ENCODE measurements at regions not wholly inside any gene's neighbourhood (a gene's known extent, or its start where the extent isn't known, plus 50 kb on each side); places are given as distances from the start of the nearest gene placed in this dataset.
A peak's percentile ranks its signal among the peaks of the same experiment; 100 is the strongest.
"Not testable (repeated sequence)": the region's sequence is repeated elsewhere in the genome, so short reads cannot be mapped to it uniquely, and the experiment has no call there.

DNA sequence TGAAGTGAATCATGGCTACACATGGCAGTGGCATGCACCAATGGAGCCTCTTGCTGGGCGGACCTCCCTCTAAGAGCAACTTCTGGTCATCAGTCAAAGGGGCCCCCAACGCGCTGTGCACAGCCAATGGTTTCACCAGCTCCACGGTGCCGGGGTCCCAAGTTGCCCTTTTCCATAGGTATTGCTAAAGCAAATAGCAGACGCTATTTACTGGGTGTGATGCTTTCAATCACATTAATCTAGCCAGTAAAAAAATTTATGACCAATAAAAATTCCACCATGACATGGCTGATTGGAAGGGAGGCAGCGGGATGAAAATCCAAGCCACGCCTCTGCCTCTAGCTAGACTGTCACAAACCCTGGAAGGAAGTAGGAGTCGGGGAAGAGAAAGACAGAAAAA, 680.3 kb upstream of the SOX9 start:
- no peak for DNase-seq (ENCODE audit: low spot score)

DNA sequence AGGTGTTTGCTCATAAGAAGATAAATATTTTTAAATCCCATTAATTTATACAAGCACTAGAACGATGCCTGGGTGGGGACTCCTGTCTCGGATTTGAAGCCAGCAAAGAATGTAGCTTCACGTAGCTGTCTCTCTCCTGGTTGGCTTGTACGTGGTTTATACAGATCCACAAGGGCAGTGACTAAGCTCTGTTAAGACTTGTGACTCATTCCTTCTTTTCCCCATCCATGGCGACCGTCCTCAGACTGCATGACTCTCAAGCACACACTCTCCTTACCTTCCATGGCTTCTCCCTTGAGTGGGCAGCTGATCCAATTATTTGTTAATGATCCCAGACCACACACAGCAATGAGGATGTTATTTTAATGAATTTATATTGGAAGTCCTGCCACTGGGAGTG, 679.7 kb upstream of the SOX9 start:
- peak; percentile 34 for DNase-seq (ENCODE audit: low spot score)

DNA sequence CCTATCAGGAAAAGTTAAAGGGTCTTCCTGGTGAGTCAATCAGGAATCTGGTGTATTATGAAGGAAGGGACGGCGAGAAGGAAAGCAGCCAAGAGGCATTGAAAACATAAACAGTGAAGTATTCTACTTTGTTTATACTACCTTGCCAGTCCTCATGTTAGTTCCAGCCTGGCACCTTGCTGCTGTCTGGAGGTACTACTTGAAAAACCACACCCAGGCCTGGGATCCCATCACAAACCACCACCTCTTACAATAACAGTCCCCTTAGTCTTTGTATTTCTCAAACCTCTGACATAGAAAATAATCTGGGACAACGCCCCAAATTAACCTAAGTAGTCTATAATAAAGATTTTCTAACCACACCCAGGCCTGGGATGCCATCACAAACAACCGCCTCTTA, 676.7 kb upstream of the SOX9 start:
- no peak for DNase-seq (ENCODE audit: low spot score)

DNA sequence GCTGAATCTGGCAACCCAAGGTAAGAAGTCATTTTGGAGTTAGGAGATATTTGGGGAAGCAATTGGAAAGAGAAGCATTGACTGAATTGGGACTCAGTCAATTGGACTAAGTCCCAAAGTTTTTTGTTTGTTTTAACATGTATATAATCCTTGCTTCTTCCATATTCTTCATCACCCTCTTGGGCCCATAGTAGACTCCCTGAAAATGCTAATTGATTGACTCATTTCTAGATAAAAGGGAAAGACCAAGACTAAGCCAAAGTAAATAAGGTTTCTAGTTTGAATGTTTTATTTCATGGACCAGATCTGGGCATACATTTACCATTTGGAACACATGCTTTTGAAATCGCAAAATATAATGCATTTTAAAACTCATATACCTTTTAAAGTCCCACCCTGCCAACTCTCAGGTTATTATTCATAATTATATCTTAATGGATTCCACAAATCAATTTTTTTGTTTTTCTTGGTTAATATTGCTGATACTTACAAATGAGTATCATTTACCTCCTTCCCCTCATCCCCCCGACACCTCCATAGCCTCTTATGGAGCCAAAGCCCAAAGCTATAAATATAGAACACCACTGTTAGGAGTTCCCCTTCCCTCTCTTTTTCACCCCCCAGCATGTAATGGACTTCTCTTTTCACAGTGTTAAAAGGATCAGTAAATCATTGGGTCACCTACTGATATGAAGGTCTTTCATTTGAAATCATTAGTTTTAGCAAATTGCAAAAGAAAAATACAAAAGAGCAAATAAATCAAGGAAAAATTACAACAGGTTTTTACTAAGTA, 674.0 kb upstream of the SOX9 start:
- no peak for DNase-seq (ENCODE audit: low spot score)

DNA sequence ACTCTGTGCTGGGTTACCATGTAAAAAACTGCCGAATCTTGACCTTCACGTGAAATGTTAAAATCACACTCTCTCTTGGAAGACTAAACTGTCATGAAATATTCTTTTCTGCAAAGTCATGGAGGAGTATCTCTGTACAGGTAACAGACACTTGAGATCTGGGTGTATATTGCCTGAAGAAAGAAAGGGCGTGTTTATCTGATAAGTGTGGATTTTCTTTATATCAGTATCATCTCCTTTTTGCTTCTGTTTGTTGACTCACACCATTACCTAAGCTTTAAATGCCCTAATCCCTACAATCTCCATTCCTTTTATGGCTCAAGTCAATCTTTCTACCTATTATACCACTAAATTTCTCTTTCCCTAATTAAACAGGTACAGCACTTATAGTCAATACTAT, 673.2 kb upstream of the SOX9 start:
- DNase-seq (ENCODE audit: low spot score) = no peak

DNA sequence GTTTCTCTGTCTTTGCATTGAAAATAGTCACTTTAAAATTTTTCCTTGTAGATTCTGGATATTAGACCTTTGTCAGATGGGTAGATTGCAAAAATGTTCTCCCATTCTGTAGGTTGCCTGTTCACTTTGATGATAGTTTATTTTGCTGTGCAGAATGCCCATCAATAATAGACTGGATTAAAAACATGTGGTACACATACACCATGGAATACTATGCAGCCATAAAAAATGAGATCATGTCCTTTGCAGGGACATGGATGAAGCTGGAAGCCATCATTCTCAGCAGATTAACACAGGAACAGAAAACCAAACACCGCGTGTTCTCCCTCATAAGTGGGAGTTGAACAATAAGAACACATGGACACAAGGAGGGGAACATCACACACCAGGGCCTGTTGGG, 670.2 kb upstream of the SOX9 start:
- DNase-seq (ENCODE audit: low spot score) = not testable (repeated sequence)

DNA sequence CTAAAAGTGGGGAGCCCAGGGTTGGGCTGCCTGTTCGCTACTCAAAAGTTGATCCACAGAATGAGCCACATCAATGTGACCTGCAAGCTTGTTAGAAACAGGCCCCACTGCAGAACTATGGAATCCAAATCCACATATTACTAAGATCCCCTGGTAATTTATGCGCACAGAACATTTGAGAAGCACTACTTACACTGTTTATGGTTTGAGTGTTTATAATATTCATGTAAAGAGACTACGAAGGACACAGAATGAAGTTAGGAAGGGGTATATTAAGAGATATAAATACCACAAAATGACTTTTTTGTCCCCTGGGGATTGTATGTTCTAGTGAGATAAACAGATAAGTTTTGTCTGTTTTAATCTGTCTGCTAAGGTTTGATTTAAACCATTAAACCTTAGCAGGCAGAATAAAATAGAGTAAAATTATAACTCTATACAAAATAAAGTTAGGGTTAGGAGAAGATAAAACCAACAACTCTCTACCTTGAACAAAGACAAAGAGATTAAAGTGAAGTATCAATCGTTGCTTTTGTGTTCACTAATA, 666.9 kb upstream of the SOX9 start:
- DNase-seq (ENCODE audit: low spot score) = no peak

DNA sequence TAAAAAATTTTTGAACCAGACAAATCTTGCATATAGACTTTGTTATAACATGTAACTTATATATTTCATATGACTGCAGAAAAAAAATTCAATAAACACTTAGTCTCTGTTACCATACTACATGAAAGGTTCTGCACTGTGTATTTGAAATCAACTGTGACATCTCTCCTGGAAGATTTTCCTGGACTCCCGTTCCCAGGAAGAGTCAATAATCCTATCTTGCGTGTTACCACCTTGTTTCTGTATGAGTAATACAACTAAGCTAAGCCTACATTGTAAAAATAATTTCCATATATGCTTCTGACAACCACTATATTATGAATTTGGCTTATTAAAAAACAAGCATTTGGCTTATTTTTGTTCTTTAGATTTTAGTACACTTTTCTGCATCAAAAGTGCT, 665.6 kb upstream of the SOX9 start:
- no peak for DNase-seq (ENCODE audit: low spot score)

DNA sequence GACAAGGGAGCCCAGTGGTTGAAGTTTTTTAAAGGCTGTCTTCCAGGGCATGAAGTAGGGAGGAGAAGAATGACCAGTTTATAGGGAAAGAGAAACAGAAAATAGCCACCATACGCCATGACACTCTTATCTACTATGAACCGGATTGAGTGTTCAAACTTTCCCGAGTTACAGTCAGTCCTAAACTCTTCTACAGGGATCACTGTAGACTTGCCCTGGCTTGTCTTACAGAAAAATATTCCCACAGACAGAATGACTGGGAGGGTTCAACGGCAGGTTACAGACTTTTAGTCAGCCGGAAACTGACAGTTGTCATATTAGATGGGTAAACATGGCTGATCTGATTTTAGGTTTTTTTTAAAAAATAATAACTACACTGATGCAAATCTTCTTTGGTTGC, 662.5 kb upstream of the SOX9 start:
- no peak for DNase-seq (ENCODE audit: low spot score)

DNA sequence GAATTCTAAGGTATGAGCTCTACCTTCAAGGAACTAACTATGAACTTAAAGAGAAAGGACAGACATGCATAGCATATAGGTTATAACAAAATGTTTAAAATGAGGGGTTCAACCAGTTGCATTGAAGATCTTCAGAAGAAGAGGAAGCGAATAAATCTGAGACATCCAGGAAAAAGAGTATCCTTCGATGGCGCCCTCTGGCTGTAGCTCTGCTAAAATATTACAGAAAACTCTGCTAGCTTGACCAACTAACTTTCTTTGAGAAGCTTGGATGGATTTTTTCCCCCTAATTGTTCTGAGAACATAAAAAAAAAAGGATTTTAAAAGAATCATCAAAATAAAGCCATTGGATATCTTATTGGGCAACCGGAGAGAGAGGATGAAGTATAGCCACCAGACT, 659.9 kb upstream of the SOX9 start:
- peak; percentile 4 for DNase-seq (ENCODE audit: low spot score)

DNA sequence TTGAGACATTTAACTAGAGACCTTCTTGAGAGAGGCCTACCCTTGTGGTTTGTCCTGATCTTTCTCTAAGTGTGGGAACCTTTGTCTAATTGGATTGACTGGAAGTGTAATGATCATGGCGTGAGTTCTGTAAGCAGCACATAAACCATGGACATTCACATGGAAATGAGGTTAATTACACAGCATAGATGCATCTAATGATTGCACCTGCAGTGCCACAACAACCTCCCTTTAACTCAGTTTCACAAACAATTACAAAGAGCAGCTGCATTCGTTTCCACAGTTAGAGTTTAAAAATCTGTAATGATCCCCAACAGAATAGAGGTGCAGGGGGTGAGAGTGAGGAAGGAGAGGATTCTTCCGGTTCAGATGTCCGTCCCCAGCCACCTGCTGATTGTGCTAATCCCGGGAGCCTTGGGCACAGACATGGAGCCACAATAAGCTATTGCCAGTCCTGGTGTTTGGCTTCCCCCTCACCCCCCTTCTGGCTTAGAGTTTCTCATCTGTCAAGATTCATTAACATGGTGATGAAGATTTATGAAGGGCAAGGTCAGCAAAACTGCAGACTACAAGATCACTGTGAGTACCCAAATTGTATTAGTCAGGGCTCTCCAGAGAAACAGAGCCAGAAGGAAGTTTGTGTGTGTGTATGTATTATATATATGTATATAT, 659.2 kb upstream of the SOX9 start:
- DNase-seq (ENCODE audit: low spot score) = no peak

DNA sequence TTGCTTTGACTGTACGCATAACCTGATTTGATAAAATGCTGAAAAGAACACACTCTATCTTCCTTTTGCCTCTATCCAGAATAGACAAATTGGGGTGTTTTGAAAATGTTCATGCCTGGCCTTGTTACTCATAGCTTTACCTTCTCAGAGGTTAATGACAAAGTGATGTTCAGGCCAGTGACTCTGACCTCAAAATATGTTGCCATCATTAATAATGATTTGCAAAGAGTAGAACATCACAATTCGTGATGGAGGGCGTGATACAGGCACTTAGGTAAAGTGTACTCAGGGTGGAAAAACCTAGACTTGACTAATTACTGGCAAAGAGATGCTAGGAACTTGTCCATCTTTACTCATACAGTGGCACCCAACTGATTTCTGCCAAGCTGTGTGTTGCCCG, 656.6 kb upstream of the SOX9 start:
- no peak for DNase-seq (ENCODE audit: low spot score)

DNA sequence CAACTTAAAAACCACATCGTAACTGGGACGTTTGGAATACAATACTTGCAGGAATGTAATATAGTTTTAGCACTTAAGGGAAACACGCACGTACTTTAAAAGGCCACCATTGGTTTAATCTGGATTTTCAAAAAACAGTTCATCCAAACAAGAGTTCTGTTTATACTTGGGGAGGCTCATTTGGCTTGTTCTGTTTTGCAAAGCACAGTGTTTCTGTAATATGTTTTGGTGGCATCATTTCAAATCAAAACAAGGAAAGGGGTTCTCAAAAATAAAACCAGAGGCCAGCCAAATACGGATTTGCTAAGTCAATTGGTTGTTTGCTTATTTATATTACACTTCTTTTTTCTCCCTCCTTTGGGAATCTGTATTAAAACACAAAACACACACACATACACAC, 656.1 kb upstream of the SOX9 start:
- no peak for DNase-seq (ENCODE audit: low spot score)

DNA sequence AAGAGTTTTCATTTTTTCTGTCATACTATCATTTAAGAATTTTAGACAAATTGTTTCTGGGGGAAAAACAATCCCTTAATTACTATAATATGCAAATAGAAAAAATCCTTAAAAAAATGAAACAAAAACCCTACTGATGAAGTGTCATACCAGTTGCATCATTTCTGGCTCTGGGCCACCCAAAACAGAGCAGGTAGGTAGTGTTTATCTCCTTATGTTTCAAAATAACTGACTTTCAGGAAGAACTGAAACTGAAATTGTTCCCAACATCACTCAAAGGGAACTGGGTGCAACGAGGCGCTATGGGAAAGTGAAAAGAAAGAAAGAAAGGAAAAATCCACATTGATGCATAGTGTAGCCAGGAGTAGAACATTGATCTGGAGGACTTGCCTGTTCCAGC, 653.1 kb upstream of the SOX9 start:
- no peak for DNase-seq (ENCODE audit: low spot score)

DNA sequence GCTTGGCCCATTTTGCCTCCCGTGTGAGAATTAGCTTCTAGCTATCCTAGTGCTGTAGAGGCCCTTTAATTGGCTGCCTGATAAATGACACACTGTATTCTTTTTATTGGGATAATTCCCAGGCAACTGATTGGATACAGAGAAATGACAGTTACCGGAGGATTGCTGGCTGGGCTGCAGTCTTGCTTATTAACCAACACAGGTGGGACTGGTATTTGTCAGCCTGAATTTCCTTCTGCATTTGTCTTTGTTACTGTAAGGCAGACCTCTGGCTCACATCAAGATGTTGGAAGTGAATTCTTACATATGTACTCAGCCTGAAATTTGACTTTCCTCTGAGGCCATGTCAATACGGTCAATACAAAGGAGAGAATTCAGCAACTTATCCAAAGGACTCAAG, 650.8 kb upstream of the SOX9 start:
- no peak for DNase-seq (ENCODE audit: low spot score)

DNA sequence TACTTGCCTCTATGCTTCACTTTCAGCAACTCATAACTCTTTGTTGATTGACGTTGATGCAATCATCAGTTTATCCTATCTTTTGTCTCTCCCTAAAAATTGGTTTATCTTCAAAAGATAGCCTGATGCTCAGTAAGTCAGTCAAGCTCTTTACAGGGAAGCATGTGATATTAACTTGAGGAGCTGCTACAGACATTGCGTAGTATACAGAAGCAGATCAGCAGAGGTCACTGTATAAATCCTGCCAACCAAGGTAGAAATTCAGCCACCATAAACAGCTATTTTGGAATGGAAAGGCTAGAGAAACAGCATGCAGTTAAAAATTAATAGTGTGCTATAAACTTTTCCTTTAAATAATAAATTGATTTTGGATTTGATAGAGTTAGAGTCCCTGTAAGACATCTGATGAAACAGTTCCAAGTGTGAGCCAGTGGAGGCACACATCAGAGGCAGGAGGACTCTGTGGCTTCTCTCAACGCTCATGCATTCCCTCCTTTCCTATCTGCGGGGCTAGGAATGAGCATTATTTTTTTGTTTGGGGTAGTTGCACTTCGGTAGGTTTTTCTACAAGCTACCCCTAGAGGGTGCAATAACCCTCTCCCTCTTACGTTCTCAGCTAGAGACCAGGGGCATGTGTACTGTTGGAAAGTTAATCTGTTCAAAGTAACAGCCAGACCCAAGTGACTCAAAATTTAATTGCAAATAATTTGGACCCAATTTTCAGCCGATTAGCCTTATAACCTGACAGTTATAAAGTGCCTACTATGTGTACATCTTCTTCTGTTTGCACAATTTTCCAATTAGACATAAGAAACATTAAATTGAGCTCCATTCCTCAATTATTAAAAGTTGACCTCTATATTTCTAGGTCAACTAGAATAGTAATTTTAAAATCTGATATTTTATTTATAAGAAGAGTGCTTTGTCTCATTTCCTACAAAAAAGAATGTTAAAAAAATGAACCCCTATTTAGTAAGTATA, 647.7 kb upstream of the SOX9 start:
- peak; percentile 27 for DNase-seq (ENCODE audit: low spot score)

DNA sequence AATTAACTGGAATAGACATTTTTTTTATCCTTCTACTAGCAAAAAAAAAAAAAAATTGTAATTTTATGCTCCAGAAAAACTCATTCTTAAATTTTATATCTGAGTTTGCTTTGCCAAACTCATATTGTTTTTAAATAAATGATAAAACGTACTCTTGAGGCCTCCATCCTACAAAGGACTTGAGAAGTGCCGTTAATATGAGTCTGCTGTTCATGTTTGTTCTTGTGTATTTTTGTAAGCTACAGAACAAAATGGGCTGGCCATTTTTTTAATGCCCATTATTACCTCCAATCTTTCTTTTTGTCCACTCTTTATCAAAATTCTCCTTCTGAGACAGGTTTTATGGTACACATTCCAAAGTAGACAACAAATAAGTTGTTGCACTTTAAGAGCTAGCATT, 643.5 kb upstream of the SOX9 start:
- DNase-seq (ENCODE audit: low spot score) = no peak

DNA sequence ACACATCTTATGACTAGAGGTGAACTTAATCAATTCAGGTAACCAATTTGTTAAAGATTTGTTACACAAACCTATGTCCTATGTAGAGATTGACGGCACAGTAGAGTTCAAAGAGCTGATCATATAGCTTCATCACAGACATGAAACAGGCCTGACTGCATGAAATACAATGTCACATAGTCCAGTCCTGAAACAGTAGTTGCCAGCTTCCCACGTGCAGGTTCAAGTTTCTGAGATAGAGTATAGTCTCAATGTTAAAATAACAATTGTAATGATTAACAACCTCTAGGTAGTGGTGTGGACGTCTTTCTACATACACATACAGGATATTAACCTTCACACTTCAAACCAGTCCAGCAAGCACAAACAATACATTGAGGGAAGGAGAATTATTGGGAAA, 640.7 kb upstream of the SOX9 start:
- DNase-seq (ENCODE audit: low spot score) = no peak

DNA sequence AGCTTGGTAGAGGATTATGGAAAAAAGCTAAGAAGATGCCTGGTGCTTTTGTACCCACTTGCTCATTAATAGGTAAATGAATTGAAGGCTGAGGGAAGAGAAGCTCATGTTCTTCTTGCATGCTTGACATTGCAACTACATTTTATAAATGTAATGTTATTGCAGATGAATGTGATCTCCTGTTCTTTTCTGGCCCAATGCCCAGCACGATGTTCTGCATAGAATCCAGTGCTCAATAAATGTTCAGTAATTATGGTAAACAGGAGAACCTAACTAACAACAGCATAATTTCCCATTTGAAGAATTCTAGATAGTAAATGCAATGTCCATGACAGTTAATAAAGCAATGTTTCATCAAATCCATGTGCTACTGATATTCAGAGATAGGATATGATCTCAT, 638.2 kb upstream of the SOX9 start:
- DNase-seq (ENCODE audit: low spot score) = no peak

DNA sequence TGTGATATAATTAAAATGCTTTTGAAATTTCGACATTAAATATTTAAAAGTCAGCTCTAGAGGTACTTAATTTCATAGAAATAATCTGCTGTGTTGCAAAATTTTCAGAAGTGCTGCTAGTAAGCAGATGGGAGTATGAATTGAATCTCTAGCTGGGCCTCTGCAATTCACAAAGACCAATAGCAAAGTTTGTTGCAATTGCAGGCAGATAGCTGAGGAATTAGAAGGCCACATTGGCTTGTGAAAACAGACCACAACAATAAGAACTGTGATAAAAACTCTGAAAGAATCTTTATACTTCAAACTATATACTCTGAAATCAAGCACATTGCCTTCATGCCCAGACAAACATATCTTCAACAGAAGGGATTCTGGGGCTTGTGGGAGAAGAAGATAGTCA, 636.3 kb upstream of the SOX9 start:
- no peak for DNase-seq (ENCODE audit: low spot score)

DNA sequence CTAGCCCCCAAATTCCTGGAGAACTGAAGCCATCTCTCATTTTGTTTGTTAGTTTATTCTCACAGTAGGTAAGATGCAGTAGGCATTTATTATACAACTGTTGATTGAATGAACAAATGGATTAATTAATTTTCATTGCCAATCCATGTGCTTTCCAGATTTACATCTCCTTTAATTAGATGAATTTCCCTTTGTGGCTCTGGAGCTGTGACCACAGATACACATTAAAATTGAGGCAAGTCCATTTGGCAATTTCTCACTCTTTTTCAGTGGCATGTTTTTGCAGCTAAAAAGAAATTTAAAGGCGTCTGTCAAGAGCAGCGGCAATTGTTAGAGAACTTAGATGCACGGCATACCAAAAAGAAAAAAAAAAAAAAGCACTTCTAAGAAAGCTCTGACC, 635.4 kb upstream of the SOX9 start:
- no peak for DNase-seq (ENCODE audit: low spot score)

DNA sequence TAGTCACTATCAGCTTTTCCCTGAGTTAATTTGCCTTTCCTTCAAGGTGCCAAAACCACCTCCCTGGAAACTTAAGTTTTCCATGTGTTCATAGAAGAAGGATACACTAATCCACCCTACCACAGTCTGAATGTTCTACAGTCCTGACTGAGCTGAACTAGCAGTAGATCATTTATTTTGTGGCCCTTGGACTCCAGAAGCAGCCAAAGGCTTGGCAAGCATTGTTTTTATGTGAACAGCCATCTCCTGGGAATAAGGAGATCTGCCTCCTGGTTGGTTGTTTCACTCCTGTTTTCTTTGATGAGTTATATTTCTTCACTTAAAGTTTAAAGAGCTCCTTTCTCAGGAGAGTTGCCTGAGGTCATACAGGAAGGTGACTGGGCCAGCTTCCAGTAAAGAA, 634.6 kb upstream of the SOX9 start:
- no peak for DNase-seq (ENCODE audit: low spot score)

DNA sequence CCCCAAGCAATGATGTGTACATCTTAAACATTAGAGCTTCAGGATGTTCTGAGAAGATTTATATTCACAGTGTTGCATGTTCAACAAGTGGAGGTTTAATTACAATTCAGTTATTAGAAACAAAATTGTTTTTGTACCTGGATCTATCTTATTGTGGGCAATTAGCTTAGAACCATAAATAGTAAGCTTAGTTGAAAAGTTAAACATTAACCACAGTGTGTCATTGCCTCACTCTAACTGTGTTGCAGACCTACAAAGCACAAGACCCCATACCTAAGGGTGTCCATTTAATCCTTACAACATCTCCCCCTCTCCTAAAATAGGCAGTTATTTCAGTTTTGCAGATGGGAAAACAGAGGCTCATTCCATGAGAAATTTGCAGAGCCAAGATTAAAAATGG, 632.0 kb upstream of the SOX9 start:
- no peak for DNase-seq (ENCODE audit: low spot score)
